Nucleus accumbens (tissue), 56 donors: ENCODE measurements at regions not wholly inside any gene's neighbourhood (a gene's known extent, or its start where the extent isn't known, plus 50 kb on each side); places are given as distances from the start of the nearest gene placed in this dataset.
A peak's percentile ranks its signal among the peaks of the same experiment; 100 is the strongest.

Experiments
- DNase-seq, 56 donors: peaks; one replicate each; lab custom pipeline; 2025; lab: John Stamatoyannopoulos, UW

- peak in 1 of 56 donors; percentile 0 for DNase-seq
These were observed 53.9 kb upstream of the KIAA1210 start for GRCh38 chrX:119181491-119181890.

GRCh38 chrX:119186194-119186593 is 49.9 kb upstream of the PGRMC1 start:
- no peak for DNase-seq
